ENCODE measurements at regions not wholly inside any gene's neighbourhood (a gene's known extent, or its start where the extent isn't known, plus 50 kb on each side); places are given as distances from the start of the nearest gene placed in this dataset.

DNA sequence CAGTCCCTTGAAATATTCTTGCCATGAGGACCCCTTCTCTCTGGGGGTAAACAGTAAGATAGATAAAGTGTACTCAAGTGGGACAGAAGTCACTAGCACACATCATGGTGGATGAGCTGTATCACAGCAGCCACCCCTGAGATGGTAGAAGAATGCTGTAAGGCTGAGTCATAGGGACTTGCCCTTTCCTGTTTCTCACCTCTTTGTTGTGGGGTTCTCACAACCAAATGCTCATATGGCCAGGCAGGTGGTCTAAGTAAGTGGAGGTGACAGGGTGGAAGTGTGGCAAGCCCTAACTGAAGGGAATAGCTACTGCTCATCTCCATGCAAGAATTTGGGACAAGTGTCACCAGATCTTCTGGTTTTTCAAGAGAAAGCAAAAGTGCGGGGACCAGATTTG, 202.7 kb upstream of the SLC14A2 start:
- no peak overlapping the region for H3K4me3 ChIP-seq (ENCODE audit: low read depth, low read length)
- TF ChIP-seq, protein P1, sequence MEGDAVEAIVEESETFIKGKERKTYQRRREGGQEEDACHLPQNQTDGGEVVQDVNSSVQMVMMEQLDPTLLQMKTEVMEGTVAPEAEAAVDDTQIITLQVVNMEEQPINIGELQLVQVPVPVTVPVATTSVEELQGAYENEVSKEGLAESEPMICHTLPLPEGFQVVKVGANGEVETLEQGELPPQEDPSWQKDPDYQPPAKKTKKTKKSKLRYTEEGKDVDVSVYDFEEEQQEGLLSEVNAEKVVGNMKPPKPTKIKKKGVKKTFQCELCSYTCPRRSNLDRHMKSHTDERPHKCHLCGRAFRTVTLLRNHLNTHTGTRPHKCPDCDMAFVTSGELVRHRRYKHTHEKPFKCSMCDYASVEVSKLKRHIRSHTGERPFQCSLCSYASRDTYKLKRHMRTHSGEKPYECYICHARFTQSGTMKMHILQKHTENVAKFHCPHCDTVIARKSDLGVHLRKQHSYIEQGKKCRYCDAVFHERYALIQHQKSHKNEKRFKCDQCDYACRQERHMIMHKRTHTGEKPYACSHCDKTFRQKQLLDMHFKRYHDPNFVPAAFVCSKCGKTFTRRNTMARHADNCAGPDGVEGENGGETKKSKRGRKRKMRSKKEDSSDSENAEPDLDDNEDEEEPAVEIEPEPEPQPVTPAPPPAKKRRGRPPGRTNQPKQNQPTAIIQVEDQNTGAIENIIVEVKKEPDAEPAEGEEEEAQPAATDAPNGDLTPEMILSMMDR (IDR thresholded peaks at IDR 0.05; ENCODE audit: low read depth, low read length) = no peak

DNA sequence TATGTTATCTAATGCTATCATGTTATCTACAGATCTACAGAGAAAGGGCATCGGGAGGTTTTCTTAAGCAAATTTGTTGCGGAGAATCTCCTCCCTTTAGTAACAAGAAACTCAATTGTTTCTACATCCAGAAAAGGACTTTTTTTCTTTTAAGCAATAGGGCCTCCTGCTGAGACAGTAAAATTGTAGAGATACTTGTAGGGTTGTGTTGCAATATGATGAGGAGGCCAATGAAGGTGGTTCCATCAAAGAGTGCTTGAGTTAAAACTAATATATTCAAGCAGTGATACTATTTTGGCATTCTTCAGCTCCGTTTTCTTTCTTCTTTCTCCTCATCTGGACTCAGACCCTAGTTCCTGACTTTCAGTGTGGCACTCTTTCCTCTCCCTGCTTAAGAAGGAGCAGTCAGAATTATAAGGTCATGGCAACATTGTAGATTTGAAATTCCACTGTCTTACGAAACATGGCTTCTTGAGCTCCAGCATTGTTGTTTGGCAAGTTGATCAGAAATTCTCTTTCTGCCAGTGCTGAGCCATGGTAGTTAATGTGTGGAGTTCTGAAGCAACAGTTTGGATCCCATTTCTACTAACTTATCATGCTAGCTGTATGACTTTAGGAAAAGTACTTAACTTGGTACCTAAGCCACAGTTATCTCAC, 202.0 kb upstream of the SLC14A2 start:
- TF ChIP-seq, protein P1 (IDR thresholded peaks at IDR 0.05; ENCODE audit: low read depth, low read length) = no peak

DNA sequence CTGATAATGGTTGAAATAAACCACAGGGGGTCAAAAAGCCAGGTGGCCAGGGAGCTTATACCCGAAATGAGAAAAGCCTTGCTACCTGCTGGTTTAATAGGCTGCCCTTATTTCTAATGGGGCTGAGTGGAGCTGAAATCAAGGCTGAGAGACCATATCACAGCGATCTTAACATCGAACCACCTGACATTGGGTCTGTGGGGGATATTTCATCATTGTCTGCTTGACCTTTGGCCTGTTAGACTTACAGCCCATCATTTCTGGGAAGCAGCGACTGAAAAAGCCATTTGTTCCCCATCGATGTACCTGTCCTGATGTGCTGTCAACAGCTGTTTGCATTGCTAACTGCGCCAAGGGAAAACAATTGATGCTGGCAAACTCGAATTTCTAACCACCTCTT, 199.7 kb upstream of the SLC14A2 start:
- TF ChIP-seq, protein P1 (IDR thresholded peaks at IDR 0.05; ENCODE audit: low read depth, low read length) = no peak
- H3K4me3 ChIP-seq (ENCODE audit: low read depth, low read length) = no peak overlapping the region

More for the DNA sequence above, 202.0 kb upstream of the SLC14A2 start:
- no peak overlapping the region for H3K4me3 ChIP-seq (ENCODE audit: low read depth, low read length)

DNA sequence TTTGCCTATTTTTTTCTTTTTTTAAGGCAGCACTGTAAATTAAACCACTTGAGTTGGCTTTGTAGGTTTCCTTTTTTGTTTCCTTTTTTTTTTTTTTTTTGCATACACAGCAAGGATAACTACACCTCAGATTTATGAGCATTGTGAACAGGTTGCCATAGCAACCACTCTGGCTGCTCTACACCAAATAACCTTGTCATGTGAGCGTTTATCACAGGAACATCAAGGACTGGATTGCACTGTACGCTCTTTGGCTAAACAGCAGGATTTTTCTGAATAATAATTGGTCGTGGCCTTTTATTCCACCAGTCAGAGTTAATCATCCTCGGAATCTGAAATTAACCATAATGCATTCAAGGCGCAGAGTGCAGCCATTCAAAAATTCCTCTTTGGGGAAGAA, 199.1 kb upstream of the SLC14A2 start:
- TF ChIP-seq, protein P1 (IDR thresholded peaks at IDR 0.05; ENCODE audit: low read depth, low read length) = no peak
- no peak overlapping the region for H3K4me3 ChIP-seq (ENCODE audit: low read depth, low read length)

DNA sequence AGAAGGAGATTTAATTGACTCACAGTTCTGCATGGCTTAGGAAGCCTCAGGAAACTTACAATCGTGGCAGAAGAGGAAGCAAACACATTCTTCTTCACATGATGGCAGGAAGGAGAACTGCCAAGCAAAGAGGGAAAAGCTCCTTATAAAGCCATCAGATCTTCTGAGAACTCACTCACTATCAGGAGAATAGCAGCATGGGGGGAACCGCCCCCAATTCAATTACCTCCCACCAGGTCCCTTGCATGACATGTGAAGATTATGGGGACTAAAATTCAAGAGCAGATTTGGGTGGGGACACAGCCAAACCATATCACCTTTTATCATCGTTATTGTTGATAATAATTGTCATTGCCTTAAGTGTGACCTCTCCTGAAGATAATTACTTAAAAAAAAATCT, 197.9 kb upstream of the SLC14A2 start:
- H3K4me3 ChIP-seq (ENCODE audit: low read depth, low read length) = no peak overlapping the region
- TF ChIP-seq, protein P1 (IDR thresholded peaks at IDR 0.05; ENCODE audit: low read depth, low read length) = no peak

DNA sequence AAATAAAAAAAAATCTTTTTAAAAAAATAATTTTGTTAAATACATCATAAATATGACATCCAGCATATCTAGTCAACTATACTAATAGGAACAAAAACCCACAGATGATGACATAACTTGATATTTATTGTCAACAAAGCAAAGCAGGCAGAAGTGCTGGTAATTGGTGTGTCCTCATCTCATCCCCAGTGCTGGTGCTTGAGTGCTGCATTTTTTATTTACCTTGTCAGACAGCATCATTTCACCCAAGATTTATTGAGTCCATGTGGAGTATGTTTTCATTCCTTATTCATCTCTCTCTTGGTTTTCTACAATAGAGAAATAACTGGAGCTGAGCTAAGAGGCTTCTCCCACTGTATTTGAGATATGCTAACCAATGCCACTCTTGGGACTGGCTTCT, 191.6 kb upstream of the SLC14A2 start:
- H3K4me3 ChIP-seq (ENCODE audit: low read depth, low read length) = no peak overlapping the region
- TF ChIP-seq, protein P1 (IDR thresholded peaks at IDR 0.05; ENCODE audit: low read depth, low read length) = no peak

DNA sequence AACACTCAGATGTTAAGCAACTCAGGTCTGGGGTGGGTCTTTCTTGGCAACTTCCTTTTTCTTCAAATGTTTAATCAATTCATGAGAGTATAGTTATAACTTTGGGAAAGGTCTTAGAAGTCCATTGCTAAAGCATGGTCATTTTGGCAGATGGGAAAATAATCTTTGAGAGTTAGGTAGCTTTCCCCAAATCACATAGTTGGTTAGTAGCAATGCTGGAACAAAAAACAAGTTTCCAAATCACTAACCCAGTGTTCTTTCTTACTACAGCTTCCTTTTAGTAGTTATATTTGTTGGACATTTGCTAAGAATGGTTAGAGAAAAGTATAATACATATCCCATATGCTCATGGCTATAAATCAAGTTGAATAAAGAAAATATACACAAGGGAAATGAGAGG, 185.2 kb upstream of the SLC14A2 start:
- TF ChIP-seq, protein P1 (IDR thresholded peaks at IDR 0.05; ENCODE audit: low read depth, low read length) = no peak
- H3K4me3 ChIP-seq (ENCODE audit: low read depth, low read length) = no peak overlapping the region
